ENCODE measurements at regions not wholly inside any gene's neighbourhood (a gene's known extent, or its start where the extent isn't known, plus 50 kb on each side); places are given as distances from the start of the nearest gene placed in this dataset.
"Not testable (repeated sequence)": the region's sequence is repeated elsewhere in the genome, so short reads cannot be mapped to it uniquely, and the experiment has no call there.

DNA sequence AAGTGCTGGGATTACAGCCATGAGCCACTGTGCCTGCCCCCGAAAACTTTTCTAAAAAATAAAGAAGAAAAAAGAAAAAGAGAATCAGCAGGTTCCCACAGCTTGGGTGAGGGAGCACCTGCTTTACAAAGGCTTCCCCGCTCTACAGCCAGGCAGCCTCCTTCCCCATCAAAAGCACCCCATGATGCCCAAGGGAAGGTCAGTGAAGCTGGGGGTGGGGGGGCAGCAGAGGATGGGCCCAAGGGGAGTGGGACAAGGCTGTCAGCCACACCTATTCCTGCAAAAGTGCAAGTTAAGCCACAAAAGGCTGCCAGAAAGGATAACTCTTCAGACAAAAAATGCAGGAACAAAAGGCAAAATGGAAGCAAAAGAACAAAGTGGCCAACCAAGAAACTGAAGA, 72.5 kb downstream of the FAM50B start:
- no peak for DNase-seq

DNA sequence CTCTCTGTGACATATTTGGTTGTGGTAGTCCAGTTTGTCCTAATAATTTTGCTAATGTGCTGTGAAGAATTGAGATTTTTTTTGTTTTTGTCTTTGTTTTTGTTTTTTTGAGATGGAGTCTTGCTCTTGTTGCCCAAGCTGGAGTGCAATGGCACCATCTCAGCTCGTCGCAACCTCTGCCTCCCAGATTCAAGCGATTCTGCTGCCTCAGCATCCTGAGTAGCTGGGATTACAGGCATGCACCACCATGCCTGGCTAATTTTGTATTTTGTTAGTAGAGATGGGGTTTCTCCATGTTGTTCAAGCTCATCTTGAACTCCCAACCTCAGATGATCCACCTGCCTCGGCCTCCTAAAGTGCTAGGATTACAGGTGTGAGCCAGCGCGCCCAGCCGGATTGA, 73.4 kb downstream of the FAM50B start:
- DNase-seq: not testable (repeated sequence)

DNA sequence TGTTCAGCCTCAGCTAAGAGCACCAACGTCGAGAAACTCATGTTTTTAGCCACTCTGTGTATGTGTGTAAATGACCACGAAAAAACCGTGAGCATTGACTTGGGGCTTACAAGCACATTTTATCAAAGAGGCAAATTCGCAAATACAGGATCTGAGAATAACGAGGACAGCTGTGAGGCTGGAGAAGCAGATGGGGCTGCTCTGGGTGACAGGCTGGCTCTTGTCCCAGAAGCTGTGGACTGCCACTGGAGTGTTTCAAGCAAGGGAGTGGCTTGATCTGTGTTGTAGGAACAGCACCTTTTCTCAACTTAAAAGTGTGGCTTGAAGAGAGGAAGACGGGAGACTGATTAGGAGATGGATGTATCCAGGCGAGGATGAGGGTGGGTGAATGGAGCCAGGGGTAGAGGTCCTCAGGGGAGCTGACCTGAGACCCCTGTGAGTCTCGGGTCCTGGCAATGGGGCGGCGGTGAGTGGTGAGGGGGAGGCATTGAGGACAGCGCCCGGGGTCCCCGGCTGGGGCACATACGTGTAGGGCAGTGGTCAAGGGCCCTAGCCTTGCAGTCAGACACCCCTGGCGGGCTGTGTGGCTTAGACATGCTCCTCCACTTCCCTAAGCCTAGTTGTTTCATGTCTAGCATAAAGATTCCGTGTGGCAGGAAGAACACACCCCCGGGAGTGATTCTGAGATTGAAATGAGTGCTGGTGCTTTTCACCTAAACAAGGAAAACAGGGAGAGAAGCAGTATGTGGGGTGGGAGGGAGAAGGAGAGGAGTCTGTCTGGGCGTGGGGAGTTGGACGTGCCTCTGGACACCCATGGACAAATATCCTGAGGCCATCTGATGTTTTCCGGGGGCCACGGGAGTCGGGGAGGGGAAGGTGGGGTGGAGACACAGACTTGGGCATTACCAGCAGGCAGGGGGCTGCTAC, 76.3 kb downstream of the FAM50B start:
- peak; percentile 79 for DNase-seq

DNA sequence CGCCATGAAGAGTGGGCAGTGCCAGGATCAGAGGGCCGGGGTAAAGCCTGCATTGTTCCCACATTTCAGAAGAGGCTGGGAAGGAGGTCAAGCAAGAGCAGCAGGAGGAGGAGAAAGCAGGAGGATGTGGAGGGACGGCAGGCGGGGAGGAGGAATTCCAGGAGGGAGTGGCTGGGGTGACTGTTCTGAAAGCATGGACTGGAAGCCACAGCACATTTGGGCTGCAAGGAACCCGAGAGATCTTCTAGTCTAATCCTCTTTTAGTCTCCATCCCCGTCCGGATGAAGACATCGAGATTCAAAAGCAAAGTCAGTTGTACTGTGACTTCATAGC, 76.9 kb downstream of the FAM50B start:
- no peak for DNase-seq

DNA sequence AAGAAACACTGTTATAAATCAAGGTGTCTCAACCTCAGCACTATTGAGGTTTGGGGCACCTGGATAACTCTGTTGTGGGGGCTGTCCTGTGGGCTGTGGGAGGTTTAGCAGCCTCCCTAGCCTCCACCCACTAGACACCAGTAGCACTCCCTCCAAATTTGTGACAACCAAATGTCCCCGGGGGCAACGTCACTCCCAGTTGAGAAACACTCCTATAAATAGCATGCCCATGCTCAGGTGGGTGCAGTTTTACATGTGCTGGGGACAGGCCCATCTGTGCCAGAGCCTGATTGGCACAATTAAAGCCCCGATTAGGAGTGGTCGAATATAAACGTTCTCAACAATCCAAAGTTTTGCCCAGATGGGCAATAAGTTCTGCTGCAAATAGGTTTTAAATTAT, 78.9 kb downstream of the FAM50B start:
- no peak for DNase-seq

DNA sequence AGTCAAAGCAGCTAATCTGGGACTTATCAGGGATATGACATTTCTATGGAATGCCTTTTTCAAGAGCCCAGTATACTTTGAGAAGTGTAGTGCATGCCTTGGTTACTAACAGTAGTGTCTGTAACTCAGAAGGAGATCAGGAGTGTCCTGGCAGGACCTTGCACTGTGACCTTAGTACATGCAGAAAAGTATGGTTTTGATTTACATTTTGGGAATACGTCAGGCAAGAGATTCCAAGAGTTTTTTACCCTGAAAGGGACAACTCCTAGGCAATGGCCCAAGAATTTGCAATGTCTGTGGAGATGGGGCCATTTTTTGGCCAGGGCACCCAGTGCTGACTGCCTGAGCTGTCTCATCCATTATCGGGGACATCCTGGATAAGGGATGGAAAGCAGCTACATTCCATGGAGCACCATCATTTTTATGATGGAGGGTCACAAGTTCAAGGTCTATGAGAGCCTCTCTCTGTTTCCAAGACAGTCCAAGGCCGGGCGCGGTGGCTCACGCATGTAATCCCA, 80.2 kb downstream of the FAM50B start:
- DNase-seq: no peak

DNA sequence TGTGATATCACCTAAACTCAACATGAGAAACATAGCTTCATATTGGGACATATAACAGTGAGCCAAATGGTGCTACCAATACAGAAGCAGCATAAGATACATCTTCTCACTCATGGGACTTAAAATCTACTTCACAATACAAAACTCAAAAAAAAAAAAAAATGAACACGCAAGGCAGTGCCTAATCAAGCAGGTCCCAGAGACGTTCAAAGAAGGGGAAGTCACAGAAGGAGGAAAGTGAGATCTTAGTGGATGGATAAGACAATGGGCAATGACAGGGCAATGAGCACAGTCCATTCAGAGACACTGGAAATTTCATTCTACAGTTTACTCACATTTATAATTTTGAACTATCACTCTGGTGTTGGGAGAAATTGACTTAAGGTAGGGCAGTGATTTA, 88.3 kb downstream of the FAM50B start:
- no peak for DNase-seq

DNA sequence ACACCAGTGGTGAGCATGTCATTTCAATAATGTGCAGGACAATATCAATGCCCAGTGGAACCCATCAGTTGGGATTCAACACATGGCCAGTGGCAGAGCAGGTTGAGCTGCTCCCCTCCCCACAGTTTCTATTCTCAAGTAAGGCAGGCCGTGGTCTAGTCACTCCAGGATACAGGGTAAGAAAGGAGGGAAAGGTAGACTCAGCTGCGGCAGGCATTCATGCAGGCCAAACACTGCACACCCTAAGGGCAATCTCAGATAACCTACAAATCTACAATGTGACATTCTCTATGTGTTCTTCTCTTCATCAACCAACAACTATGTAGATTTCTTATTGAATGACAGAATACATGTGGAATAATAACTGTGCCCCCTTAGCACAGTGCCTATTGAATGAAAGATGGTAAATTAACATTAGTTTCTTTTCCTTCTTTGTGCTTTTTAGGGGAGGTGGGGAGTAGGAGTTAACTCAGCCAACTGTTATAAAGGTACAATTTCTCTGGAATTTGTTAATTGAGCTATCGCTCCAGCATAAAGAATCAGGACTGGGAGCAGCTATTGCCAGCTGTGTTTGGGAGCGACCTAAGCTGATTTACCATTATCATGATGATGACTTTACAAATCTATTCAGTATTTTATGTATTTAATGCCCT, 89.7 kb downstream of the FAM50B start:
- no peak for DNase-seq

DNA sequence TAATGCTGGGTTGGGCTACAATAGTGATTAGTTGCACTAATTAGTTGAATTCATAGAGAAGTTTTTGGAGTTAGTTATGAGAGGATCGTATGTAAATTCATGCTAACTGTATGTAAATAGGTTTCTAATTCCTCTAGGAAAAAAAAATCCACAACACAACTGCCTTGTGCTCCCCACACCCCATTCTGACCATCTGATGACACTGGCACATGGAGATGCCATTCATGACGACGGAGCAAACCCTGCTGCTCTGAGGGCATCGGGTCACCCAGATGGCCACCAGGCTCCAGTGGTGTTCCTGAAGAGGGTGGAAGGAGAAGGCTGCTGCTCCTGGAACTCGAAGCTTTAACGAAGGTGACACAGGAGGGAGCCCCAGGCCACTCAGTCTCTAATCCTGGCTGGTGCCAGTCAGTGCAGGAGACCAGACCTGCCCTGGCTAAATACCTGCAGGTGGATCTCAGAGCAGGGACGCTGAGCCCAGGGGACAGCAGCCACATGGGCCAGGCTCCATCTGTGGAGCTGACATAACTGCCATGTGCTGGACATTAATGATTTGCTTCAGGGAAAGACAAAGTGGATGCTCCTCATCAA, 90.3 kb downstream of the FAM50B start:
- DNase-seq: no peak

DNA sequence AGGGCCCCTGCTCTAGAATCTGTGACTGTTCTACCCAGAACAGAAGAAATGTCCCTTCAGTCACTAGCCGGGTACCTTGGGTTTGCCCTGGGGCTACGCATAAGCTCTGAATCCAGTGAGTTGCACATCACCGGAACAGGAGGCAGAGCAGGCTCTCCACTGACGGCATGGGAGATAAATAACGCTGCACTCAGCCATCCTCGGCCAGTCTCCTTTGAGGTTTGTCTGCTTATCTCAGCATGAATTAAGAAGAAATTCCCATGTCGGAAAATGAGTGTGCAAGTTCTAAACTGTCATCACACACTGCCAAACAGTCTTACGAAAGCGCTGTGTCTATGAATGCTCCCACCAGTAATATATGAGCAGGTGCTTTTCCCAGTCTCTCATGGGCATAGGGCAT, 90.8 kb downstream of the FAM50B start:
- no peak for DNase-seq

DNA sequence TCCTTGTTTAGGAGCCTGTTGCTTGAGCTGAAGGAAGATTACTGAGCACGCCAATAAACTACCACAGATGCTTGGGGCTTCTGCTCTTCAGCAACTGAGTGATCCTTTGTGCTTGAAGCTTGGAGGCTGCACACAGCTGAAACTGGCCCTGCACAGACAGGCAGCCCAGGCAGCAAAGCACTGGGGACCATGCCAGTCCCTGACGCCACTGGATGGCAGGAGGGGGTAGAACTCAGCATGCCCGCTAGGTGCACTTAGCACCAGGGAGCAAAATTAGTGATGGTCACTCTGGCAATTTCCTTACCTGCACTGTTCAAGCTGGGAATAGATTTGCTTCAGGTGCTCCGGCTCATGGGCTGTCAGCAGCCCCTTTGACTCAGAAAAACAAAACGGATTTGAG, 91.5 kb downstream of the FAM50B start:
- no peak for DNase-seq

DNA sequence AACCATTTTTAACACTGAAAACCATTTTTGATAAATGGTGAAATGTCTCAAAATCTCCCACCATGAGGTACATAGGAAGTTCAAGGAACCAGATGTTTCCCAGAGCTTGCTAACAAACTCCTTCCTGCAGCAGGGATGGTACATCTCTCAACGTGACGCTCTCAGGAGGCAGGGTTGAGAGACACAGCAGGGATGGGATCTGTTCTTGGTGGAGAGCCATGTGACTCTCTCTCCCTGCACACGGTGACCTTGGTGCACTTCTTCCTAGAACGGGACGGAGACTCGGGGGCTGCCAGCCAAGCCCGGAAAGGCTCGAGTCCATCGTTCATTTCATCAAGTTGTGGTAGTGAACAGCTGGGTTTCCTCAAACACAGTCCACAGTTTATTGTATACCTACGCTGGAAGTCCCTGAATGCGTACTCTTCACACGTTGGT, 94.2 kb downstream of the FAM50B start:
- no peak for DNase-seq

DNA sequence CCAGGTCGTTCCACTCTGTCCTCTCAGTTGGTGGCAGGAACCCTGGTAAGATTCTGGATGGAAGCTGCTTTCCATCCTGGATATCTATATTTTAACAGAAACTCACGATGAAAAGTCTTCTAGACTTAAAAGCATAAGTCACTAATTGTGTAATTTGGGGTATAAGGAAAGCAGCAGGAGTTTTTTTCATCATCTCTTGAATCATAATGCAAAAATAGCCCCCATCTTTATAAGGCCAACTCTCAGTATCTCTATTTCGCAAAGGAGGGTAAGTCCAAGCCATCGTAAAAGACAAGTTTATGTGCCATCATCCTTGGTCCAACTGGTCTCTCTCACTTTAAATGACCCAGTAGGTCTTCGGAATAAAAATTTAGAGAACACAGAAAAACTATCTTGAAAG, 95.1 kb downstream of the FAM50B start:
- no peak for DNase-seq

DNA sequence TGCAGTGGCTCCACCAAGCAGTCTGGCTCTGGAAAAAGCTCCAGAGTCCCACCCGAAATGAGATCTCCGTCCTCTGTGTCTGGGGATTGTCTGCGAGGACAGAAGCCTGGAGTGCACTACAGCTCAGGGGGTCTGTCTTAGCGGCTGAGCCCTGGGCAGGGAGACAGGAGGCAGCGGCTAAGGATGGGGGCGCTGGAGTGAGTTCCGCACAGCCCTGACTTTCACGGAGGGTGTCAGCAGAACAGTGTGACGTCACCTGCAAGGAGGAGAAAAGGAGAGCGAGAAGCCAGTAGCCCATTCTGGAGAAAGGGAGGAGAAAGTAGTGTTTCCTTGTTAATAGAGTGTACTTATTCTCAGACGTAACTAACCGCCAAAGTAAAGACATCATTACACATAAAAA, 97.6 kb downstream of the FAM50B start:
- DNase-seq: no peak

DNA sequence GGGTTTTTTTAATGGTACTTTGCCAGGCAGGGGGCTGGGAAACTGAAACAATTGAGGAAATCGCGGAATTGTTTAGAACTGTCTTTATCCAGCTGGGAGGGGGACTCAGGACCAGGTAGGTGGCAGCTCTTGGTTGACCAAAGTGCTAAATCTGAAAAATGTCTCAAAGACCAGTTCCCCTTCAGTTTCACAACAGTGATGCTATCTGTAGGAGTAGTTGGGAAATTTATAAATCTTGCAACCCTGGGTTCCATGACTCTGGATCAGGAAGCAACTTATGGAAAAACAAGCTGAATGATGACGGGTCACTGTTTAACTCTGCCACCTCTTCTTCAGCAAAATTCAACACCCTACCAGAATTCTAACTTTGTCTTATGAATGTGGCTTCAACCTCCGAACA, 99.7 kb downstream of the FAM50B start:
- no peak for DNase-seq

DNA sequence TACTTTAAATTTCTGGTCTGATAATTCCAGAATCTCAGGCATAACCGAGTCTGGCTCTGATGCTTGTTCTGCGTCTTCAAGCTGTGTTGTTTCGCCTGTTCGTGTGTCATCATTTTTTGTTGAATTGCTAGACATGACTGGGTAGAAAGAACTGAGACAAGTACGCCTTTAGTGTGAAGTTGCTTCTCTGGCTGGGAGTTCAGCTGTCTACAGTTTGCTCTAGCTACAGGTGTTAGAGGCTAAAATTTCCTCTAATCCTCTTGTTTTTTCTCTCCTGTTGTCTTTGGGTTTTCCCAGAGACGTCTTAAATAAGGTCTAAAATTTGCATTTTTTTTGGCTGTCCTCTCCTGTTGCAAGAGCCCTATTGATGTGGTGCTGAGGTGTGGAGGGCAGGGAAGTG, 100.3 kb downstream of the FAM50B start:
- DNase-seq: no peak

DNA sequence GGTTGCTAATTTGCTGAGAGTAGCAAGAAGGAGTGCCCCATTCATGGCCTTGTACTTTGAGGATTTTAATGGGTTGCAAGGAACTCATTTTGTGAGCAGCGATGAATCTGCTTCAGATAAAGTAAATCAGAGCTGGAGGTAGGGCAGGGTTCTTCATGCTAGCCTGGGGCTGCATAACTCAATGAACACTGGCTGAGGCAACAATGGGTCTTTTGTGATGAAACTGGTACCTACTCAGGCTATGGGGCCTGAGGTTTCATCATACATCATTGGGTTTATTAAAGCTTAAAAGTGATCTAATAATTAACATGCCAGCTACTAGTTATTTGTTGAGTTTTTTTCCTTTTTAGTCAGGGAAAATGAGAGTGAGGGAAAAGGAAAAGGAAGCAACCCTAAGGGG, 106.9 kb downstream of the FAM50B start:
- no peak for DNase-seq

DNA sequence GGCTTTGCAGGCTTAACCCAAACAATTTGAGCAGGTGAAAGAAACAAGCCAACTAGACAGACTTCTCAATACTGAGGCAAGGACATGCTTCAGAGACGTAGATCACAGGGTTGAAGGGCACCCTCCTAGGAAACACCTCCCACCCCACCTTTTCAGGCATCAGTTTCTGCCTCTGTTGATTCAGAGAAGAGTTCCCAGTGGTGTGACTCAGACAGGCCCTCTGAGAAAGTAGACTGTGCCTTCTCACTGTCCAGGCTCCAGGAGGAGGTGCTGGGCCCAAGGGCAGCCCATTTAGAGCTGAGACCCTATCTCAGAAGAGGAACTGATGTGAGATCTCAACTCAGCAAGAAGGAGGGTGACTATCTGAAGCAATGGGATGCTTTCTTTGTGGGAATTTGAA, 108.1 kb downstream of the FAM50B start:
- DNase-seq: no peak

DNA sequence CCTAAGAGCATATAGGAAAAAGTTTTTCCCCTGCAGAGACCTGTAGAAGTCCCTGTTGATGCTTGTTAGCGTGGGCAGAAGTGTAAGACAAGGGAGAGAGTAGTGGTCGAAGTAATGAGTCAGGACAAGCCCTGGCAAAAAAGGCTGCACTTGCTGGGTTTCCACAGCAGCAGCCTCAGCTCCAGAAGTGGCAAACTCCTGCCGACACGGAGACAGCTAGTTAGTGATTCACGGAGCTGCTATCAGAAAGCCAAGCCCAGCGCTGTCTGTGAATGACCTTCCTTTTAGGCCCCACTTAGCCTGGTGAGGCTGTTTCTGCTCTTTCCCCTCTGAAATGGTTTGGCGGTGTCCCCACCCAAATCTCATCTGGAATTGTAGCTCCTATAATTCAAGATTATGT, 109.1 kb downstream of the FAM50B start:
- DNase-seq: no peak

DNA sequence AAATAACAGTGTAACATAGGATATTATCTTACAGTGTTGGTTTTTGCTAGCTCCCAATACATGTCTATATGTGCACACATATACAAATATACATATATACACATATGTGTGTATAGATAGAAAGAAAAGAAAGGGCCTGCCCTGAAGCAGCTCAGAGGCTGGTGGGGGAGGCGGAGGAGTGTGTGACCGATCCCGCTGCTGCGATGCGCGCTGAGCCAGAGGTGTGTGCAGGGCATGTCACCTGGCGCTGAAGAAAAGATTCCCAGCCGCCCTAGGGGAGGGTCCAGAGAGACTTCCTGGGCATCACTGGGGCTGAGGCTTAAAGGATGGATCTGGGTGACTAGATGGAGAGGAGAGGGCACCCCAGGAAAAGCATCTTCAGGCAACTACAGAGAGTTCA, 110.2 kb downstream of the FAM50B start:
- no peak for DNase-seq

DNA sequence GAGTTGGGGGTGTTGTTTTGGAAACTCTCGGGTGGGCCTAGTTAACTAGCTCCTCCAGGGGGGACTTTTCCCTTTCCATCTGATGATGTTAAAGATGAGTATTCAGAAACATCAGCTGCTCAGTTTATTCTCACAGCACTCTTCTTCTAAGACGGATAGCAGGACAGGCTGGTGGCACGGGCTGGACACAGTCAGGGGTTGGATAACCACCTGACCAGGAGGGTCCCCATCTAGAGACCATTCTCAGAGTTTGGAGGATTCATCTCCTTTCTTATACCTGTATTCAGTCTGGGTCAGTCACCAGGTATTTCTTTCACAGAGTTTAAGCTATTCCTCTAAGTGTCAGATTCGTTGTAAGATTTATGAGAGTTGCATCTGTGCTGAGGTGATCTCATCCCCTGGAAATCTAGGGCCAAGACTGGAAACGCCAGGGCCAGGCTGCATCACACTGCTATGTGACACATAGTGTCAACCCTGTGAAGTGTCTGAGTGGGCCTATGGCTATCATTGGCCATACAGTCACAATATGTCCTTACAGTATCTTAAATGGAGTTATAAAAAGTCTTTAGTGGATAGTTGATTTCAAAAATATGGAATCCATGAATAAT, 111.7 kb downstream of the FAM50B start:
- DNase-seq: no peak

DNA sequence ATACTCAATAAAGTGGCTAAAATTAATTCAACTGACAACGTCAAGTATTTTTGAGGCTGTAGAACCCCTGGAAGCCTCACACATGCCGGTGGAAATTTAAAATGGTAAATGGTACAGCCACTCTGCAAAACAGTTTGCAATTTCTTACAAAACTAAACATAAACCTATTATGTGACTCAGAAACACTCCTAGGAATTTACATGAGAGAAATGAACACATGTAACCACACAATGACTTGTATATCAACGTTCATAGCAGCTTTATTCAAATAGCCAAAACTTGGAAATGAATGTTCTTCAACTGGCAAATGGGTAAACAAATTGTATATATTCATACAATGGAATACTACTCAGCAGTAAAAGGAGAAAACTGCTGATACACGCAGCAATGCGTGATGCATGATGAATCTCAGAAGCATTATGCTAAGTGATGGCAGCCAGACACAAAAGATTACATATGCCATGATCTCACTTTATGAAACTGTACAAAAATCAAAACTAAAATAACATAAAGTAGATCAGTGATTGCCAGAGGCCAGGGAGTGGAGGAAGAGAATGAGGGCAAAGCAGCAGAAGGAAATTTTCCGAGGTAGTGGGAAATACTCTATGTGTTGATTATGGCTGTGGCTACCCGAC, 112.5 kb downstream of the FAM50B start:
- DNase-seq: no peak
